ENCODE measurements at regions not wholly inside any gene's neighbourhood (a gene's known extent, or its start where the extent isn't known, plus 50 kb on each side); places are given as distances from the start of the nearest gene placed in this dataset.

DNA sequence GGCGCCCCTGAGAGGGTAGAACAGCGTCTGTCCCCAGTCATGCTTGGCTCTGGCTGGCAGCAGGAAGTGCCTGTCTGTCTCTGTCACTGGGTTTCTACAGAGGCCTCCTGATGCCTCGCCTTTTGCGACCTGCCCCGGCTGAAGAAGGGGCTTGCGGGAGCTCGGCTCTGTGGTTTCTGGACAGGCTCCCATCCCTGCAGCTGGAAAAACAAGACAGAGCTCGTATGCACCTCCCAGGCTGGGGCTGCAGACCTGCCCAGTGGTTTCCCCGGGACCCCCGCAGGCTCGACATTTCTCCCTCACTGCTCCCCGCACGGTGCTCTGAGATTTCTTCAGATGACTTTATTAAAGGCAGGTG lies 57.0 kb upstream of the SORCS2 start:
- H3K4me3 ChIP-seq (ENCODE audit: insufficient read depth, low read depth, low read length), result no peak overlapping the region
- peaks cover 8% of the 10 kb centered on the region; the same call in 1 of the 2 replicates for H3K4me1 ChIP-seq (ENCODE audit: control insufficient read depth, insufficient read depth, low read length)
- BruUV-seq (replicated peaks), result no TSS peak
- peak overlapping the region; percentile 51; the same call in 1 of the 2 replicates for H3K27ac ChIP-seq (ENCODE audit: insufficient read depth, low read length)
- ATAC-seq (ENCODE audit: low read depth) (peak; percentile 12), DNase-seq (peak; percentile 55)
- H2AK9ac ChIP-seq (replicated peaks; ENCODE audit: low read depth, low read length, poor library complexity), result no peak overlapping the region
- no peak overlapping the region for H3K23ac ChIP-seq (ENCODE audit: low read depth, low read length)
- H4K91ac ChIP-seq (ENCODE audit: insufficient read depth, low read depth, low read length), result no peak overlapping the region
- no peaks in the 10 kb centered on the region for H3K36me3 ChIP-seq (ENCODE audit: control insufficient read depth, insufficient read depth, low read length)
- H2BK15ac ChIP-seq (ENCODE audit: low read depth, low read length), result no peak overlapping the region
- no peak overlapping the region for H2AK5ac ChIP-seq (ENCODE audit: low read depth, low read length)
- no peak overlapping the region for H3K56ac ChIP-seq (ENCODE audit: extremely low read depth, insufficient read depth, low read length)
- H3K9me3 ChIP-seq (ENCODE audit: control insufficient read depth, insufficient read depth, low read length), result peaks cover 6% of the 10 kb centered on the region; the same call in 1 of the 2 replicates
- peaks cover 5% of the 10 kb centered on the region for H4K20me1 ChIP-seq (ENCODE audit: insufficient read depth, low read length)
- TF ChIP-seq FOS (IDR thresholded peaks at IDR 0.05; ENCODE audit: low read depth, low read length) (no peak), RCOR1 (IDR thresholded peaks at IDR 0.05; ENCODE audit: insufficient replicate concordance, low read length) (no peak), MXI1 (IDR thresholded peaks at IDR 0.05; ENCODE audit: borderline replicate concordance, low read depth, low read length) (no peak), RAD21 (IDR thresholded peaks at IDR 0.05; ENCODE audit: low read length) (no peak)
- TF ChIP-seq, protein P1, sequence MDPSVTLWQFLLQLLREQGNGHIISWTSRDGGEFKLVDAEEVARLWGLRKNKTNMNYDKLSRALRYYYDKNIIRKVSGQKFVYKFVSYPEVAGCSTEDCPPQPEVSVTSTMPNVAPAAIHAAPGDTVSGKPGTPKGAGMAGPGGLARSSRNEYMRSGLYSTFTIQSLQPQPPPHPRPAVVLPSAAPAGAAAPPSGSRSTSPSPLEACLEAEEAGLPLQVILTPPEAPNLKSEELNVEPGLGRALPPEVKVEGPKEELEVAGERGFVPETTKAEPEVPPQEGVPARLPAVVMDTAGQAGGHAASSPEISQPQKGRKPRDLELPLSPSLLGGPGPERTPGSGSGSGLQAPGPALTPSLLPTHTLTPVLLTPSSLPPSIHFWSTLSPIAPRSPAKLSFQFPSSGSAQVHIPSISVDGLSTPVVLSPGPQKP (IDR thresholded peaks at IDR 0.05; ENCODE audit: borderline replicate concordance, low read depth, low read length), result no peak
- 0 out of 2 replicates have a peak overlapping the region, but pooled peaks have one; percentile 13 for H3K4ac ChIP-seq (ENCODE audit: low read depth, low read length)
- H3K79me1 ChIP-seq (ENCODE audit: low read depth in 1 of 2, low read length in 2 of 2), result no peaks in the 10 kb centered on the region
- H4K5ac ChIP-seq (ENCODE audit: low read depth, low read length), result no peak overlapping the region
- dilution Hi-C loops (cut with HindIII; ENCODE audit: low sequenced_read_pairs, unreplicated experiment), result no loop called here
- in situ Hi-C loops (cut with MboI; ENCODE audit: low sequenced_read_pairs), result no loop called here
- ChIA-PET POLR2A (ENCODE audit: unreplicated experiment) (no interaction called here), CTCF (no interaction called here)
- no peak overlapping the region for H2BK5ac ChIP-seq (ENCODE audit: low read depth, low read length, poor library complexity, severe bottlenecking)
- H4K8ac ChIP-seq (ENCODE audit: low read depth in 2 of 2, low read length in 2 of 2), result no peak overlapping the region
- H2BK120ac ChIP-seq (ENCODE audit: low read depth, low read length), result no peak overlapping the region
- H3K18ac ChIP-seq (ENCODE audit: low read depth, low read length), result no peak overlapping the region; the same call in 1 of the 2 replicates
- 39% methylated on average over 13 of the region's 13 CpGs; no CpG with 5 or more reads in 1 of the 2 experiments for WGBS, 2 experiments (ENCODE audit: extremely low coverage in 2 of 2, insufficient read length in 1 of 2)
- peaks cover 19% of the 10 kb centered on the region for H3K9me1 ChIP-seq (ENCODE audit: insufficient read depth, low read length)
- peaks cover 10% of the 10 kb centered on the region; the same call in 1 of the 2 replicates for H3K27me3 ChIP-seq (ENCODE audit: control insufficient read depth, insufficient read depth, low read length)
- H2AFZ ChIP-seq (replicated peaks; ENCODE audit: low read length, poor library complexity), result peak overlapping the region; percentile 71
- H3K14ac ChIP-seq (replicated peaks; ENCODE audit: low read depth, low read length), result no peak overlapping the region
- intact Hi-C loops (cut with micrococcal nuclease), result no loop called here
- no peak overlapping the region for H3K4me2 ChIP-seq (ENCODE audit: low read depth, low read length)
- H3K9ac ChIP-seq (ENCODE audit: low read depth, low read length), result no peak overlapping the region
- H2BK20ac ChIP-seq (ENCODE audit: low read depth, low read length), result no peak overlapping the region

All from IMR-90 (cell line).